Stimulated activated CD8-positive, alpha-beta memory T cell treated with anti-CD3 and anti-CD28 coated beads, Interleukin-15, amount 100 ng/mL, for 24 hours (primary cell): ENCODE measurements at regions not wholly inside any gene's neighbourhood (a gene's known extent, or its start where the extent isn't known, plus 50 kb on each side); places are given as distances from the start of the nearest gene placed in this dataset.
"Not testable (repeated sequence)": the region's sequence is repeated elsewhere in the genome, so short reads cannot be mapped to it uniquely, and the experiment has no call there.

Experiments used
- DNase-seq: peaks from one replicate; pipeline ENCODE4 v3.0.0-alpha.2; 2020; ENCODE audit warnings: low read depth

GRCh38 chr3:182344026-182344425, 449.3 kb upstream of the ATP11B start:
- DNase-seq, result not testable (repeated sequence)

GRCh38 chr3:182349051-182349450, 444.3 kb upstream of the ATP11B start:
- DNase-seq, result no peak

GRCh38 chr3:182349951-182350517, 443.3 kb upstream of the ATP11B start:
- no peak for DNase-seq

GRCh38 chr3:182357928-182358327, 435.4 kb upstream of the ATP11B start:
- DNase-seq, result no peak

- DNase-seq, result no peak
Observed at GRCh38 chr3:182364323-182364722, 429.0 kb upstream of the ATP11B start.

- DNase-seq, result no peak
Observed at GRCh38 chr3:182364723-182365650, 428.3 kb upstream of the ATP11B start.

GRCh38 chr3:182366746-182367145, 426.6 kb upstream of the ATP11B start:
- DNase-seq, result no peak

- no peak for DNase-seq
Observed at GRCh38 chr3:182369861-182370260, 423.4 kb upstream of the ATP11B start.

GRCh38 chr3:182370949-182371348, 422.4 kb upstream of the ATP11B start:
- no peak for DNase-seq

- DNase-seq, result no peak
Observed at GRCh38 chr3:182375916-182376315, 417.4 kb upstream of the ATP11B start.

GRCh38 chr3:182382112-182382857, 411.0 kb upstream of the ATP11B start:
- no peak for DNase-seq

GRCh38 chr3:182384221-182384620, 409.1 kb upstream of the ATP11B start:
- DNase-seq, result no peak

- DNase-seq, result no peak
Observed at GRCh38 chr3:182385356-182385755, 407.9 kb upstream of the ATP11B start.

GRCh38 chr3:182388506-182388905, 404.8 kb upstream of the ATP11B start:
- no peak for DNase-seq

GRCh38 chr3:182389071-182389815, 404.1 kb upstream of the ATP11B start:
- no peak for DNase-seq

GRCh38 chr3:182390421-182390820, 402.9 kb upstream of the ATP11B start:
- no peak for DNase-seq

- DNase-seq, result no peak
Observed at GRCh38 chr3:182392182-182392937, 400.9 kb upstream of the ATP11B start.

- no peak for DNase-seq
Observed at GRCh38 chr3:182393151-182393550, 400.2 kb upstream of the ATP11B start.

GRCh38 chr3:182393830-182394367, 399.4 kb upstream of the ATP11B start:
- DNase-seq, result no peak

- no peak for DNase-seq
Observed at GRCh38 chr3:182397164-182397563, 396.1 kb upstream of the ATP11B start.
